Endothelial cell of umbilical vein (primary cell): ENCODE measurements at regions not wholly inside any gene's neighbourhood (a gene's known extent, or its start where the extent isn't known, plus 50 kb on each side); places are given as distances from the start of the nearest gene placed in this dataset.

Source experiments
- BruUV-seq: library from RNA; stranded (reverse); fragments of 400-500 nt; replicated peaks from 2 replicates; lab custom pipeline; 2021; lab: Mats Ljungman, UMichigan
- CTCF ChIA-PET: fragments of 300-600, 350-600 bp; sonication (Branson Sonifier 250); formaldehyde crosslinking; loops from one replicate; lab custom pipeline; 2021; ENCODE audit warnings: antibody characterized with exemption, inconsistent platforms; lab: Charles Lee
- POLR2A ChIA-PET: fragments of 300-600, 350-600 bp; sonication (Branson Sonifier 250); formaldehyde crosslinking; loops from one replicate; lab custom pipeline; 2021; ENCODE audit warnings: antibody characterized with exemption, inconsistent platforms; lab: Charles Lee
- DNase-seq: peaks from one replicate; pipeline ENCODE4 v3.0.0-alpha.2; 2011; ENCODE audit warnings: low read depth, low spot score
- FAIRE-seq: peaks from 2 replicates; lab custom pipeline; 2011; peaks lifted over from hg19 to GRCh38; lab: Jason Lieb, UNC
- H2AFZ ChIP-seq: 2 replicates; pipeline ENCODE4 v1.6.0; 2012; ENCODE audit warnings: low read depth, low read length, control low read depth, inconsistent platforms
- H3K27ac ChIP-seq: 2 replicates; pipeline ENCODE4 v1.5.1; 2011; ENCODE audit warnings: low read depth, mild to moderate bottlenecking, control low read depth, low read length, moderate library complexity; ENCODE audit not compliant: insufficient read depth
- H3K27me3 ChIP-seq, 2 experiments: 2 replicates each; pipeline versions ENCODE4 v1.6.0 to v1.6.1; 2011; ENCODE audit warnings: low read length in 2 of 2, mixed read lengths in 1 of 2; ENCODE audit not compliant: control insufficient read depth in 2 of 2, insufficient read depth in 2 of 2
- H3K36me3 ChIP-seq, 2 experiments: 2 replicates in 1 of 2; 3 replicates in 1 of 2; pipeline ENCODE4 v1.5.1; 2011; ENCODE audit warnings: low read length in 2 of 2, mild to moderate bottlenecking in 1 of 2, moderate library complexity in 1 of 2; ENCODE audit not compliant: control insufficient read depth in 2 of 2, insufficient read depth in 2 of 2; ENCODE audit errors: extremely low read depth in 1 of 2
- H3K4me1 ChIP-seq: 3 replicates; pipeline ENCODE4 v1.5.1; 2011; ENCODE audit warnings: mild to moderate bottlenecking, low read length; ENCODE audit not compliant: control insufficient read depth, insufficient read depth; ENCODE audit errors: extremely low read depth
- H3K4me2 ChIP-seq: 2 replicates; pipeline ENCODE4 v1.6.1; 2011; ENCODE audit warnings: low read length, control low read depth, mixed read lengths; ENCODE audit not compliant: insufficient read depth
- H3K4me3 ChIP-seq, 3 experiments: fragments of 200-600 bp in 1 of 3; sonication (generic), shearing (Covaris generic) in 1 of 3; replicated peaks in 1 of 3; 2 replicates each; pipeline ENCODE4 v1.5.1; 2011 to 2016; ENCODE audit warnings: control low read depth in 3 of 3, low read length in 3 of 3, mild to moderate bottlenecking in 2 of 3, inconsistent platforms in 1 of 3, low read depth in 1 of 3, moderate library complexity in 1 of 3; ENCODE audit not compliant: insufficient read depth in 1 of 3
- H3K79me2 ChIP-seq: 2 replicates; pipeline ENCODE4 v1.6.0; 2012; ENCODE audit warnings: low read length, inconsistent platforms; ENCODE audit not compliant: control insufficient read depth, insufficient read depth
- H3K9ac ChIP-seq: replicated peaks from 2 replicates; pipeline ENCODE3; 2011; ENCODE audit warnings: low read length, control low read depth; ENCODE audit not compliant: insufficient read depth; ENCODE audit errors: extremely low read depth
- H3K9me1 ChIP-seq: replicated peaks from 3 replicates; pipeline ENCODE4 v1.6.0; 2011; ENCODE audit warnings: mild to moderate bottlenecking, low read length; ENCODE audit not compliant: control insufficient read depth, insufficient read depth; ENCODE audit errors: extremely low read depth
- H3K9me3 ChIP-seq: replicated peaks from 2 replicates; pipeline ENCODE4 v1.5.1; 2012; ENCODE audit warnings: low read length, inconsistent platforms; ENCODE audit not compliant: control insufficient read depth, insufficient read depth
- H4K20me1 ChIP-seq: replicated peaks from 2 replicates; pipeline ENCODE3; 2011; ENCODE audit warnings: mild to moderate bottlenecking, low read length; ENCODE audit not compliant: control insufficient read depth, insufficient read depth; ENCODE audit errors: extremely low read depth
- EZH2 ChIP-seq: IDR thresholded peaks from 2 replicates; pipeline ENCODE4 v1.6.1; 2012; ENCODE audit warnings: borderline replicate concordance, low read depth, mild to moderate bottlenecking, moderate library complexity, low read length, inconsistent platforms; ENCODE audit not compliant: severe bottlenecking
- FOS ChIP-seq: IDR thresholded peaks from 2 replicates; pipeline ENCODE4 v1.6.1; 2011; ENCODE audit warnings: mild to moderate bottlenecking, low read length, moderate library complexity, borderline replicate concordance; ENCODE audit not compliant: insufficient read depth
- GATA2 ChIP-seq: IDR thresholded peaks from 2 replicates; pipeline ENCODE4 v1.7.0; 2011; ENCODE audit warnings: low read depth, mild to moderate bottlenecking, moderate library complexity, mixed read lengths, low read length; ENCODE audit not compliant: insufficient read length, insufficient read depth
- JUN ChIP-seq: IDR thresholded peaks from 2 replicates; pipeline ENCODE4 v1.6.1; 2011; ENCODE audit warnings: borderline replicate concordance, low read depth; ENCODE audit not compliant: insufficient read length, insufficient read depth
- MYC ChIP-seq: IDR thresholded peaks from one replicate; pipeline ENCODE4 v1.6.1; 2011; ENCODE audit warnings: mild to moderate bottlenecking, low read depth, low read length
- POLR2A ChIP-seq: IDR thresholded peaks from 2 replicates; pipeline ENCODE4 v1.6.1; 2012; ENCODE audit warnings: low read depth, mild to moderate bottlenecking, control low read depth, low read length
- POLR2AphosphoS5 ChIP-seq: IDR thresholded peaks from 2 replicates; pipeline ENCODE4 v1.6.1; 2012; ENCODE audit warnings: low read depth, mild to moderate bottlenecking, control low read depth, low read length, moderate library complexity; ENCODE audit not compliant: insufficient read depth
- dilution Hi-C: fragments of 300-500 bp; cut with MboI; formaldehyde crosslinking; loops from one replicate; pipeline ENCODE4 v1.15.0; 2019; ENCODE audit warnings: low sequenced_read_pairs; ENCODE audit not compliant: extremely low pct_ligation_motif_present
- intact Hi-C: fragments of 100-400 bp; cut with micrococcal nuclease; formaldehyde crosslinking; loops from one replicate; pipeline ENCODE4 v1.10.0; 2022
- TF ChIP-seq, protein P1 (sequence below): IDR thresholded peaks from 2 replicates; pipeline ENCODE4 v1.6.1; 2011; ENCODE audit not compliant: insufficient read depth, insufficient read length
- TF ChIP-seq, protein P2 (sequence below), 2 donors: IDR thresholded peaks; 1 replicate in 1 of 2; 2 replicates in 1 of 2; pipeline ENCODE4 v1.5.1; 2011; ENCODE audit warnings: low read length in 2 of 2, mild to moderate bottlenecking in 2 of 2, moderate library complexity in 2 of 2, control low read depth in 1 of 2, inconsistent platforms in 1 of 2, low read depth in 1 of 2; ENCODE audit not compliant: insufficient read depth in 1 of 2; ENCODE audit errors: extremely low read depth in 1 of 2

DNA sequence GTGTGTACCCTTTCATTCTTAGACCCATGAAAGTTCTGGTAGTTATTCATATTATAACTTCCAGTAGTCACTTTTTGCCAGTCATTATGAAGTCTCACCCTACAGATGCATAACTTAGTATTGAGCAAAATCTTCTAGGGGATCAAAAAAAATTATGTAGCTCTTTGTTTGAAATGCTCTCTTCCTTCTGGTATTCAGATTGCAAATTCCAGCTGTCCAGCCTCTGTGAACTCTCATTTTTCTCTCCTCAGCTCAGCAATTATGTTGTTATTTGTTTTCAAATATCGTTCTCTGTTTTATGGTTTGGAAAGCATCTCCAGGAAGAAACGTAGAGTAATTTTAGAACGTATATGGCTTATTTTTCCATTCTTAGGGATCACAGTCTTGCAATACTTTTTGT, 442.5 kb downstream of the SEMA3D start:
- dilution Hi-C loops (no loop called here), intact Hi-C loops (no loop called here)
- H3K79me2 ChIP-seq = no peaks in the 10 kb centered on the region
- CTCF ChIA-PET = no interaction called here
- POLR2A ChIA-PET = no interaction called here
- H3K36me3 ChIP-seq = no peaks in the 10 kb centered on the region
- no peak for DNase-seq
- no peaks in the 10 kb centered on the region for H4K20me1 ChIP-seq
- H2AFZ ChIP-seq = no peak overlapping the region
- H3K9me3 ChIP-seq = no peaks in the 10 kb centered on the region
- no TSS peak for BruUV-seq
- no peak overlapping the region for H3K4me3 ChIP-seq
- H3K27ac ChIP-seq = no peak overlapping the region
- TF ChIP-seq POLR2A (no peak), MYC (no peak), POLR2AphosphoS5 (no peak), EZH2 (no peak), GATA2 (no peak), FOS (no peak), JUN (no peak)
- TF ChIP-seq, protein P1, sequence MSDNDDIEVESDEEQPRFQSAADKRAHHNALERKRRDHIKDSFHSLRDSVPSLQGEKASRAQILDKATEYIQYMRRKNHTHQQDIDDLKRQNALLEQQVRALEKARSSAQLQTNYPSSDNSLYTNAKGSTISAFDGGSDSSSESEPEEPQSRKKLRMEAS = no peak
- TF ChIP-seq, protein P2, sequence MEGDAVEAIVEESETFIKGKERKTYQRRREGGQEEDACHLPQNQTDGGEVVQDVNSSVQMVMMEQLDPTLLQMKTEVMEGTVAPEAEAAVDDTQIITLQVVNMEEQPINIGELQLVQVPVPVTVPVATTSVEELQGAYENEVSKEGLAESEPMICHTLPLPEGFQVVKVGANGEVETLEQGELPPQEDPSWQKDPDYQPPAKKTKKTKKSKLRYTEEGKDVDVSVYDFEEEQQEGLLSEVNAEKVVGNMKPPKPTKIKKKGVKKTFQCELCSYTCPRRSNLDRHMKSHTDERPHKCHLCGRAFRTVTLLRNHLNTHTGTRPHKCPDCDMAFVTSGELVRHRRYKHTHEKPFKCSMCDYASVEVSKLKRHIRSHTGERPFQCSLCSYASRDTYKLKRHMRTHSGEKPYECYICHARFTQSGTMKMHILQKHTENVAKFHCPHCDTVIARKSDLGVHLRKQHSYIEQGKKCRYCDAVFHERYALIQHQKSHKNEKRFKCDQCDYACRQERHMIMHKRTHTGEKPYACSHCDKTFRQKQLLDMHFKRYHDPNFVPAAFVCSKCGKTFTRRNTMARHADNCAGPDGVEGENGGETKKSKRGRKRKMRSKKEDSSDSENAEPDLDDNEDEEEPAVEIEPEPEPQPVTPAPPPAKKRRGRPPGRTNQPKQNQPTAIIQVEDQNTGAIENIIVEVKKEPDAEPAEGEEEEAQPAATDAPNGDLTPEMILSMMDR (IDR thresholded peaks at IDR 0.05; ENCODE audit: extremely low read depth in 1 of 2, insufficient read depth in 1 of 2, low read depth in 1 of 2, low read length in 2 of 2) = no peak
- no peaks in the 10 kb centered on the region for H3K9me1 ChIP-seq
- H3K4me1 ChIP-seq = no peaks in the 10 kb centered on the region
- no peak overlapping the region for H3K9ac ChIP-seq
- H3K27me3 ChIP-seq = no peaks in the 10 kb centered on the region
- no peak overlapping the region for H3K4me2 ChIP-seq
- no peak for FAIRE-seq
